WTC11 (cell line): ENCODE measurements at regions not wholly inside any gene's neighbourhood (a gene's known extent, or its start where the extent isn't known, plus 50 kb on each side); places are given as distances from the start of the nearest gene placed in this dataset.

Experiments used
- ATAC-seq: fragments of 200-7000 bp; cut with Tn5 transposase; 2 replicates; pipeline ENCODE4 v1.10.0; 2021; ENCODE audit warnings: mild to moderate bottlenecking, moderate library complexity
- CTCF ChIA-PET: fragments of 300-600 bp; sonication (Branson Sonifier 250); formaldehyde crosslinking; loops from one replicate; lab custom pipeline; 2021; ENCODE audit warnings: antibody characterized with exemption; lab: Charles Lee
- POLR2A ChIA-PET: fragments of 350-600 bp; sonication (Branson Sonifier 250); formaldehyde crosslinking; loops from one replicate; lab custom pipeline; 2021; ENCODE audit warnings: antibody characterized with exemption; lab: Charles Lee
- DNase-seq: peaks from one replicate; pipeline ENCODE4 v3.0.0; 2021; ENCODE audit warnings: low spot score
- H3K27ac Mint-ChIP-seq: 2 replicates; pipeline ENCODE4 v1.8.0; 2021; ENCODE audit warnings: mixed read lengths
- H3K27me3 Mint-ChIP-seq: 2 replicates; pipeline ENCODE4 v1.8.0; 2021; ENCODE audit warnings: low read depth, mild to moderate bottlenecking, moderate library complexity, mixed read lengths
- H3K36me3 Mint-ChIP-seq: 2 replicates; pipeline ENCODE4 v1.8.0; 2021; ENCODE audit warnings: mixed read lengths
- H3K4me1 Mint-ChIP-seq: 2 replicates; pipeline ENCODE4 v1.8.0; 2022; ENCODE audit warnings: mixed read lengths
- H3K4me3 Mint-ChIP-seq: 2 replicates; pipeline ENCODE4 v1.8.0; 2021; ENCODE audit warnings: mild to moderate bottlenecking, moderate library complexity, mixed read lengths
- H3K9me3 Mint-ChIP-seq: 2 replicates; pipeline ENCODE4 v1.8.0; 2021; ENCODE audit warnings: mixed read lengths
- EMX1 ChIP-seq: fragments of 250-450 bp; sonication (Bioruptor Pico); IDR thresholded peaks from 2 replicates; pipeline ENCODE4 v1.8.0; 2021; ENCODE audit warnings: mild to moderate bottlenecking
- ESRRA ChIP-seq: sonication (generic); formaldehyde crosslinking; IDR thresholded peaks from 2 replicates; pipeline ENCODE4 v1.8.1; 2022; ENCODE audit warnings: mild to moderate bottlenecking, missing genetic modification reagents, borderline replicate concordance
- FOXJ3 ChIP-seq: sonication (generic); formaldehyde crosslinking; IDR thresholded peaks from 2 replicates; pipeline ENCODE4 v1.9.0; 2021; ENCODE audit warnings: missing genetic modification reagents, mild to moderate bottlenecking, borderline replicate concordance
- GABPB1 ChIP-seq: sonication (generic); formaldehyde crosslinking; IDR thresholded peaks from 2 replicates; pipeline ENCODE4 v1.8.1; 2023; ENCODE audit warnings: mild to moderate bottlenecking, missing genetic modification reagents
- JUN ChIP-seq: sonication (generic); formaldehyde crosslinking; IDR thresholded peaks from 2 replicates; pipeline ENCODE4 v1.8.0; 2023; ENCODE audit warnings: mild to moderate bottlenecking, missing genetic modification reagents
- MXD4 ChIP-seq: fragments of 250-450 bp; sonication (Bioruptor Pico); IDR thresholded peaks from 2 replicates; pipeline ENCODE4 v1.8.0; 2021; ENCODE audit warnings: mild to moderate bottlenecking, moderate library complexity, borderline replicate concordance
- NFATC4 ChIP-seq: fragments of 250-450 bp; sonication (Bioruptor Pico); IDR thresholded peaks from 2 replicates; pipeline ENCODE4 v1.9.0; 2021; ENCODE audit warnings: mild to moderate bottlenecking
- NFE2L1 ChIP-seq: sonication (generic); formaldehyde crosslinking; IDR thresholded peaks from 2 replicates; pipeline ENCODE4 v1.8.1; 2023; ENCODE audit warnings: missing genetic modification reagents
- OVOL2 ChIP-seq: fragments of 250-450 bp; sonication (Bioruptor Pico); IDR thresholded peaks from 2 replicates; pipeline ENCODE4 v1.9.0; 2021; ENCODE audit warnings: mild to moderate bottlenecking, borderline replicate concordance
- RORB ChIP-seq: fragments of 250-450 bp; sonication (Bioruptor Pico); IDR thresholded peaks from 2 replicates; pipeline ENCODE4 v1.9.0; 2021; ENCODE audit warnings: mild to moderate bottlenecking
- SMAD3 ChIP-seq: sonication (generic); formaldehyde crosslinking; IDR thresholded peaks from 2 replicates; pipeline ENCODE4 v1.8.0; 2022; ENCODE audit warnings: missing genetic modification reagents, mild to moderate bottlenecking, borderline replicate concordance
- SP1 ChIP-seq: sonication (generic); formaldehyde crosslinking; conservative IDR thresholded peaks from 2 replicates; pipeline ENCODE4 v1.8.1; 2022; ENCODE audit warnings: missing genetic modification reagents
- TCF7 ChIP-seq: sonication (generic); formaldehyde crosslinking; IDR thresholded peaks from 2 replicates; pipeline ENCODE4 v1.8.0; 2022; ENCODE audit warnings: mild to moderate bottlenecking, low read depth, missing genetic modification reagents, moderate library complexity
- ZNF232 ChIP-seq: sonication (generic); formaldehyde crosslinking; IDR thresholded peaks from 2 replicates; pipeline ENCODE4 v1.8.0; 2022; ENCODE audit warnings: mild to moderate bottlenecking, missing genetic modification reagents
- ZNF671 ChIP-seq: fragments of 250-450 bp; sonication (Bioruptor Pico); IDR thresholded peaks from 2 replicates; pipeline ENCODE4 v1.8.0; 2021; ENCODE audit warnings: mild to moderate bottlenecking
- TF ChIP-seq, protein P1 (sequence below): sonication (generic); formaldehyde crosslinking; IDR thresholded peaks from 2 replicates; pipeline ENCODE4 v1.8.0; 2023; ENCODE audit warnings: missing genetic modification reagents
- TF ChIP-seq, protein P2 (sequence below): sonication (generic); formaldehyde crosslinking; IDR thresholded peaks from 2 replicates; pipeline ENCODE4 v1.8.1; 2023; ENCODE audit warnings: mild to moderate bottlenecking, missing genetic modification reagents, moderate library complexity
- TF ChIP-seq, protein P3 (sequence below): sonication (generic); formaldehyde crosslinking; IDR thresholded peaks from 2 replicates; pipeline ENCODE4 v1.8.1; 2023; ENCODE audit warnings: mild to moderate bottlenecking, missing genetic modification reagents, moderate library complexity
- TF ChIP-seq, protein P4 (sequence below): fragments of 250-450 bp; sonication (Bioruptor Pico); IDR thresholded peaks from 2 replicates; pipeline ENCODE4 v1.8.0; 2021; ENCODE audit warnings: mild to moderate bottlenecking
- TF ChIP-seq, protein P5 (sequence below): sonication (generic); formaldehyde crosslinking; IDR thresholded peaks from 2 replicates; pipeline ENCODE4 v1.8.0; 2023; ENCODE audit warnings: mild to moderate bottlenecking, missing genetic modification reagents
- TF ChIP-seq, protein P6 (sequence below): sonication (generic); formaldehyde crosslinking; IDR thresholded peaks from 2 replicates; pipeline ENCODE4 v1.8.1; 2022; ENCODE audit warnings: low read depth, mild to moderate bottlenecking, moderate library complexity, missing genetic modification reagents, borderline replicate concordance
- TF ChIP-seq, protein P7 (sequence below): sonication (generic); formaldehyde crosslinking; IDR thresholded peaks from 2 replicates; pipeline ENCODE4 v1.8.1; 2023; ENCODE audit warnings: mild to moderate bottlenecking, missing genetic modification reagents
- TF ChIP-seq, protein P8 (sequence below): sonication (generic); formaldehyde crosslinking; IDR thresholded peaks from 2 replicates; pipeline ENCODE4 v1.8.1; 2022; ENCODE audit warnings: mild to moderate bottlenecking, missing genetic modification reagents, moderate library complexity, borderline replicate concordance

DNA sequence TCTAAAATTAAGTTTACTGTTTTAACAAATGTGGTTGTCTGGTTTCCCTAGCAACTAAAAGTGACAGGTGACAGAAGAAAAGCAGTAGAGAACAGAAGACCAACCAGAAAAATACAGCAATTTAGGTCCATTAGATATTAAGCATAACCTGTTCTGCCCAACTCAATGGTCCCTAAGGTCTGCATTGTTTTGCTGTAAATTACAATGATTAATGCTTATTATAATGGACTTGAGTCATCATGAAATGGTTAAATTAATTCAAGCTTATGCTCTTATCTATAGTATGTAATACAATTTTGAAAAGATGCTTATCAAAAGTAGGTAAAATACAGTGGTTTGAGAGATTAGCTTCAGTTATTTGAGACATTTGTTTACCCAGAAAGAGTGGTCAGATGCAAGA, 378.0 kb downstream of the GRB14 start:
- Mint-ChIP-seq H3K36me3 (peaks cover 14% of the 10 kb centered on the region), H3K9me3 (peaks cover 31% of the 10 kb centered on the region), H3K4me3 (no peak overlapping the region), H3K27ac (no peak overlapping the region), H3K27me3 (no peaks in the 10 kb centered on the region), H3K4me1 (no peaks in the 10 kb centered on the region)
- TF ChIP-seq NFATC4 (CRISPR knock-in tag) (no peak), EMX1 (CRISPR knock-in tag) (no peak), SMAD3 (no peak), JUN (CRISPR knock-in tag) (no peak), ESRRA (CRISPR knock-in tag) (no peak), ZNF671 (no peak), ZNF232 (no peak), NFE2L1 (CRISPR knock-in tag) (no peak), OVOL2 (CRISPR knock-in tag) (no peak), RORB (CRISPR knock-in tag) (no peak), MXD4 (CRISPR knock-in tag) (no peak), SP1 (no peak)
- TF ChIP-seq, protein P1, sequence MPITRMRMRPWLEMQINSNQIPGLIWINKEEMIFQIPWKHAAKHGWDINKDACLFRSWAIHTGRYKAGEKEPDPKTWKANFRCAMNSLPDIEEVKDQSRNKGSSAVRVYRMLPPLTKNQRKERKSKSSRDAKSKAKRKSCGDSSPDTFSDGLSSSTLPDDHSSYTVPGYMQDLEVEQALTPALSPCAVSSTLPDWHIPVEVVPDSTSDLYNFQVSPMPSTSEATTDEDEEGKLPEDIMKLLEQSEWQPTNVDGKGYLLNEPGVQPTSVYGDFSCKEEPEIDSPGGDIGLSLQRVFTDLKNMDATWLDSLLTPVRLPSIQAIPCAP (CRISPR knock-in tag): no peak
- TF ChIP-seq, protein P2, sequence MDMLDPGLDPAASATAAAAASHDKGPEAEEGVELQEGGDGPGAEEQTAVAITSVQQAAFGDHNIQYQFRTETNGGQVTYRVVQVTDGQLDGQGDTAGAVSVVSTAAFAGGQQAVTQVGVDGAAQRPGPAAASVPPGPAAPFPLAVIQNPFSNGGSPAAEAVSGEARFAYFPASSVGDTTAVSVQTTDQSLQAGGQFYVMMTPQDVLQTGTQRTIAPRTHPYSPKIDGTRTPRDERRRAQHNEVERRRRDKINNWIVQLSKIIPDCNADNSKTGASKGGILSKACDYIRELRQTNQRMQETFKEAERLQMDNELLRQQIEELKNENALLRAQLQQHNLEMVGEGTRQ: no peak
- TF ChIP-seq, protein P3, sequence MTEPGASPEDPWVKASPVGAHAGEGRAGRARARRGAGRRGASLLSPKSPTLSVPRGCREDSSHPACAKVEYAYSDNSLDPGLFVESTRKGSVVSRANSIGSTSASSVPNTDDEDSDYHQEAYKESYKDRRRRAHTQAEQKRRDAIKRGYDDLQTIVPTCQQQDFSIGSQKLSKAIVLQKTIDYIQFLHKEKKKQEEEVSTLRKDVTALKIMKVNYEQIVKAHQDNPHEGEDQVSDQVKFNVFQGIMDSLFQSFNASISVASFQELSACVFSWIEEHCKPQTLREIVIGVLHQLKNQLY: no peak
- TF ChIP-seq, protein P4, sequence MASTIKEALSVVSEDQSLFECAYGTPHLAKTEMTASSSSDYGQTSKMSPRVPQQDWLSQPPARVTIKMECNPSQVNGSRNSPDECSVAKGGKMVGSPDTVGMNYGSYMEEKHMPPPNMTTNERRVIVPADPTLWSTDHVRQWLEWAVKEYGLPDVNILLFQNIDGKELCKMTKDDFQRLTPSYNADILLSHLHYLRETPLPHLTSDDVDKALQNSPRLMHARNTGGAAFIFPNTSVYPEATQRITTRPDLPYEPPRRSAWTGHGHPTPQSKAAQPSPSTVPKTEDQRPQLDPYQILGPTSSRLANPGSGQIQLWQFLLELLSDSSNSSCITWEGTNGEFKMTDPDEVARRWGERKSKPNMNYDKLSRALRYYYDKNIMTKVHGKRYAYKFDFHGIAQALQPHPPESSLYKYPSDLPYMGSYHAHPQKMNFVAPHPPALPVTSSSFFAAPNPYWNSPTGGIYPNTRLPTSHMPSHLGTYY: no peak
- TF ChIP-seq, protein P5, sequence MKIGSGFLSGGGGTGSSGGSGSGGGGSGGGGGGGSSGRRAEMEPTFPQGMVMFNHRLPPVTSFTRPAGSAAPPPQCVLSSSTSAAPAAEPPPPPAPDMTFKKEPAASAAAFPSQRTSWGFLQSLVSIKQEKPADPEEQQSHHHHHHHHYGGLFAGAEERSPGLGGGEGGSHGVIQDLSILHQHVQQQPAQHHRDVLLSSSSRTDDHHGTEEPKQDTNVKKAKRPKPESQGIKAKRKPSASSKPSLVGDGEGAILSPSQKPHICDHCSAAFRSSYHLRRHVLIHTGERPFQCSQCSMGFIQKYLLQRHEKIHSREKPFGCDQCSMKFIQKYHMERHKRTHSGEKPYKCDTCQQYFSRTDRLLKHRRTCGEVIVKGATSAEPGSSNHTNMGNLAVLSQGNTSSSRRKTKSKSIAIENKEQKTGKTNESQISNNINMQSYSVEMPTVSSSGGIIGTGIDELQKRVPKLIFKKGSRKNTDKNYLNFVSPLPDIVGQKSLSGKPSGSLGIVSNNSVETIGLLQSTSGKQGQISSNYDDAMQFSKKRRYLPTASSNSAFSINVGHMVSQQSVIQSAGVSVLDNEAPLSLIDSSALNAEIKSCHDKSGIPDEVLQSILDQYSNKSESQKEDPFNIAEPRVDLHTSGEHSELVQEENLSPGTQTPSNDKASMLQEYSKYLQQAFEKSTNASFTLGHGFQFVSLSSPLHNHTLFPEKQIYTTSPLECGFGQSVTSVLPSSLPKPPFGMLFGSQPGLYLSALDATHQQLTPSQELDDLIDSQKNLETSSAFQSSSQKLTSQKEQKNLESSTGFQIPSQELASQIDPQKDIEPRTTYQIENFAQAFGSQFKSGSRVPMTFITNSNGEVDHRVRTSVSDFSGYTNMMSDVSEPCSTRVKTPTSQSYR (CRISPR knock-in tag): no peak
- no peak for DNase-seq
- POLR2A ChIA-PET: no interaction called here
- no peak for ATAC-seq
- CTCF ChIA-PET: no interaction called here

DNA sequence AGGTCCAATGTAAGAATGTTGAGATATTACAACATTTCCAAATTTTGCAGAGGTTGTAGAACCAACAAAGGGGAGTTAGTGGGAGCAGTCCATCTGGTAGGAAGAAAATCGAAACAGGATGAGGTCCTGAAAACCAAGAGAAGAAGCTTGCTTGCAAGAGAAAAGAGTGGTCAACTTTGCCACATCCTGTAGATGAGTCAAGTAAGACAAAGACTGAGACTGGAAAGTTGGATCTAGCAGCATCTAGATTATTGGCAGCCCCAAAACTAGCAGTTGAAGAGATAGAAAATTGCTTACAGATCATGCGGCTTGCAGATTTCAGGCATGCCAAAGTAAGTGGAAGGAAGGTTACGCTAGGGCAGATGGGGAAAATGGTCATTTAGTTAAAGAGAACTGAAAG, 378.9 kb downstream of the GRB14 start:
- Mint-ChIP-seq H3K9me3 (peaks cover 31% of the 10 kb centered on the region), H3K27me3 (no peaks in the 10 kb centered on the region), H3K36me3 (peaks cover 14% of the 10 kb centered on the region), H3K27ac (no peak overlapping the region), H3K4me3 (no peak overlapping the region), H3K4me1 (no peaks in the 10 kb centered on the region)
- DNase-seq (no peak), ATAC-seq (no peak)
- ChIA-PET POLR2A (interaction anchor here (0.6 kb wide), 1 partner anchor 108 kb away, joined by 5 read pairs; no protein-coding TSS in a partner anchor), CTCF (no interaction called here)
- TF ChIP-seq FOXJ3 (CRISPR knock-in tag): no peak
- TF ChIP-seq, protein P5 (CRISPR knock-in tag): no peak
- no peak for TF ChIP-seq MXD4 (CRISPR knock-in tag)
- TF ChIP-seq, protein P6, sequence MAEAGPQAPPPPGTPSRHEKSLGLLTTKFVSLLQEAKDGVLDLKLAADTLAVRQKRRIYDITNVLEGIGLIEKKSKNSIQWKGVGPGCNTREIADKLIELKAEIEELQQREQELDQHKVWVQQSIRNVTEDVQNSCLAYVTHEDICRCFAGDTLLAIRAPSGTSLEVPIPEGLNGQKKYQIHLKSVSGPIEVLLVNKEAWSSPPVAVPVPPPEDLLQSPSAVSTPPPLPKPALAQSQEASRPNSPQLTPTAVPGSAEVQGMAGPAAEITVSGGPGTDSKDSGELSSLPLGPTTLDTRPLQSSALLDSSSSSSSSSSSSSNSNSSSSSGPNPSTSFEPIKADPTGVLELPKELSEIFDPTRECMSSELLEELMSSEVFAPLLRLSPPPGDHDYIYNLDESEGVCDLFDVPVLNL: no peak
- no peak for TF ChIP-seq TCF7 (CRISPR knock-in tag)
- no peak for TF ChIP-seq GABPB1
- TF ChIP-seq, protein P3: no peak
- TF ChIP-seq, protein P7, sequence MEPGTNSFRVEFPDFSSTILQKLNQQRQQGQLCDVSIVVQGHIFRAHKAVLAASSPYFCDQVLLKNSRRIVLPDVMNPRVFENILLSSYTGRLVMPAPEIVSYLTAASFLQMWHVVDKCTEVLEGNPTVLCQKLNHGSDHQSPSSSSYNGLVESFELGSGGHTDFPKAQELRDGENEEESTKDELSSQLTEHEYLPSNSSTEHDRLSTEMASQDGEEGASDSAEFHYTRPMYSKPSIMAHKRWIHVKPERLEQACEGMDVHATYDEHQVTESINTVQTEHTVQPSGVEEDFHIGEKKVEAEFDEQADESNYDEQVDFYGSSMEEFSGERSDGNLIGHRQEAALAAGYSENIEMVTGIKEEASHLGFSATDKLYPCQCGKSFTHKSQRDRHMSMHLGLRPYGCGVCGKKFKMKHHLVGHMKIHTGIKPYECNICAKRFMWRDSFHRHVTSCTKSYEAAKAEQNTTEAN (CRISPR knock-in tag): no peak
- TF ChIP-seq, protein P8, sequence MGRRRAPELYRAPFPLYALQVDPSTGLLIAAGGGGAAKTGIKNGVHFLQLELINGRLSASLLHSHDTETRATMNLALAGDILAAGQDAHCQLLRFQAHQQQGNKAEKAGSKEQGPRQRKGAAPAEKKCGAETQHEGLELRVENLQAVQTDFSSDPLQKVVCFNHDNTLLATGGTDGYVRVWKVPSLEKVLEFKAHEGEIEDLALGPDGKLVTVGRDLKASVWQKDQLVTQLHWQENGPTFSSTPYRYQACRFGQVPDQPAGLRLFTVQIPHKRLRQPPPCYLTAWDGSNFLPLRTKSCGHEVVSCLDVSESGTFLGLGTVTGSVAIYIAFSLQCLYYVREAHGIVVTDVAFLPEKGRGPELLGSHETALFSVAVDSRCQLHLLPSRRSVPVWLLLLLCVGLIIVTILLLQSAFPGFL (CRISPR knock-in tag): no peak
